Panc1 (cell line): ENCODE measurements at regions not wholly inside any gene's neighbourhood (a gene's known extent, or its start where the extent isn't known, plus 50 kb on each side); places are given as distances from the start of the nearest gene placed in this dataset.

Experiments used
- ATAC-seq: fragments of 200-7000 bp; cut with Tn5 transposase; 2 replicates; pipeline ENCODE4 v1.9.1; 2020; ENCODE audit warnings: mild to moderate bottlenecking, moderate library complexity
- BruUV-seq: library from RNA; stranded (reverse); fragments of 400-500 nt; replicated peaks from 2 replicates; lab custom pipeline; 2021; lab: Mats Ljungman, UMichigan
- CTCF ChIA-PET: fragments of 300-600 bp; sonication (Branson Sonifier 250); formaldehyde crosslinking; loops from one replicate; lab custom pipeline; 2022; ENCODE audit warnings: antibody characterized with exemption; lab: Charles Lee
- POLR2A ChIA-PET: fragments of 300-600 bp; sonication (Branson Sonifier 250); formaldehyde crosslinking; loops from one replicate; lab custom pipeline; 2022; ENCODE audit warnings: antibody characterized with exemption; lab: Charles Lee
- DNase-seq: peaks from one replicate; pipeline ENCODE4 v3.0.0-alpha.2; 2010; ENCODE audit warnings: low read depth, low spot score
- H3K27ac ChIP-seq: 2 replicates; pipeline ENCODE4 v1.5.1; 2011; ENCODE audit warnings: mild to moderate bottlenecking, low read length, inconsistent platforms
- H3K27me3 ChIP-seq: fragments of 200-500 bp; sonication (Bioruptor generic); 2 replicates; pipeline ENCODE4 v1.6.0; 2014; ENCODE audit warnings: low read length, inconsistent platforms; ENCODE audit not compliant: control insufficient read depth, insufficient read depth
- H3K36me3 ChIP-seq: fragments of 200-500 bp; sonication (Bioruptor generic); 2 replicates; pipeline ENCODE4 v1.5.1; 2014; ENCODE audit warnings: inconsistent platforms, mild to moderate bottlenecking, low read length, moderate library complexity; ENCODE audit not compliant: control insufficient read depth, insufficient read depth
- H3K4me1 ChIP-seq: 2 replicates; pipeline ENCODE4 v1.5.1; 2011; ENCODE audit warnings: inconsistent platforms, mild to moderate bottlenecking, low read length, moderate library complexity; ENCODE audit not compliant: control insufficient read depth, insufficient read depth
- H3K4me3 ChIP-seq, 2 experiments: 2 replicates each; pipeline ENCODE4 v1.5.1; 2011 to 2012; ENCODE audit warnings: low read depth in 2 of 2, low read length in 2 of 2, mild to moderate bottlenecking in 2 of 2, inconsistent platforms in 1 of 2, moderate library complexity in 1 of 2
- H3K9me3 ChIP-seq: fragments of 200-500 bp; sonication (Bioruptor generic); 2 replicates; pipeline ENCODE4 v1.5.1; 2014; ENCODE audit warnings: low read depth, mild to moderate bottlenecking, inconsistent platforms, low read length, moderate library complexity; ENCODE audit not compliant: control insufficient read depth, insufficient read depth
- POLR2AphosphoS5 ChIP-seq: IDR thresholded peaks from 2 replicates; pipeline ENCODE4 v1.6.1; 2012; ENCODE audit warnings: mild to moderate bottlenecking, low read depth, low read length, moderate library complexity
- SIN3A ChIP-seq: IDR thresholded peaks from 2 replicates; pipeline ENCODE4 v1.6.1; 2012; ENCODE audit warnings: low read depth, mild to moderate bottlenecking, low read length, moderate library complexity, borderline replicate concordance; ENCODE audit not compliant: insufficient read depth
- TCF7L2 ChIP-seq: IDR thresholded peaks from 2 replicates; pipeline ENCODE4 v1.6.1; 2011; ENCODE audit warnings: mild to moderate bottlenecking, low read depth, low read length, inconsistent platforms
- in situ Hi-C: cut with HindIII; loops from 2 replicates; pipeline ENCODE4 v1.10.0; 2016; ENCODE audit warnings: low sequenced_read_pairs, low pct_unique_long_range_greater_than_20kb
- intact Hi-C: fragments of 100-400 bp; cut with micrococcal nuclease; formaldehyde crosslinking; loops from one replicate; pipeline ENCODE4 v1.10.0; 2022; ENCODE audit not compliant: unreplicated experiment
- TF ChIP-seq, protein P1 (sequence below), 2 experiments: IDR thresholded peaks; 2 replicates each; pipeline ENCODE4 v1.6.1; 2011 to 2012; ENCODE audit warnings: low read depth in 2 of 2, control low read depth in 1 of 2, low read length in 1 of 2, mild to moderate bottlenecking in 1 of 2, moderate library complexity in 1 of 2; ENCODE audit not compliant: insufficient read depth in 1 of 2
- TF ChIP-seq, protein P2 (sequence below): fragments of 450-650 bp; IDR thresholded peaks from 2 replicates; pipeline ENCODE4 v1.5.1; 2017; ENCODE audit warnings: mild to moderate bottlenecking

DNA sequence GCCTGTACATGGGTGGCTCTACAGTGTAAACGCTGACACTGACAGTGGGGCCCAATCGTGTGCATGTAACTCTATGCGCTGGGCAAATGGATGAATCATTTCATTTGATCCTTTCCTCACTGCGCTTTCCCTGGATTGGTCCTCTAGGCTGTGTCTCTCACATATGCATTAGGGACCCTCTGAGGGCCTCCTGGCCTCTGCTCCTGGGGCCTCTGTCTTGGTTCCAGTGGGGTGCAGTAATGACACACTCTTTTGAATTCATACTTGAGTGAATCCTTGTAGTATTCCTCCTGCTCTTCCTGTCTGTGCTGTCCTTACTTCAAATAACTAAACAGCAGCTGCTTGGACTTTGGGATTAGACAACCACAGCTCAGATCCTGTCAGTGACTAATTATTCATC is 176.5 kb upstream of the ADO start:
- ChIA-PET CTCF (no interaction called here), POLR2A (no interaction called here)
- Histone ChIP-seq H3K27me3 (no peaks in the 10 kb centered on the region), H3K36me3 (no peaks in the 10 kb centered on the region), H3K27ac (no peak overlapping the region), H3K4me1 (no peaks in the 10 kb centered on the region), H3K4me3 (no peak overlapping the region), H3K9me3 (no peaks in the 10 kb centered on the region)
- ATAC-seq (no peak; the same call in 1 of the 2 replicates), DNase-seq (no peak)
- intact Hi-C loops (no loop called here), in situ Hi-C loops (no loop called here)
- BruUV-seq = no TSS peak
- TF ChIP-seq SIN3A = no peak
- TF ChIP-seq POLR2AphosphoS5 = no peak
- TF ChIP-seq TCF7L2 = no peak
- TF ChIP-seq, protein P1, sequence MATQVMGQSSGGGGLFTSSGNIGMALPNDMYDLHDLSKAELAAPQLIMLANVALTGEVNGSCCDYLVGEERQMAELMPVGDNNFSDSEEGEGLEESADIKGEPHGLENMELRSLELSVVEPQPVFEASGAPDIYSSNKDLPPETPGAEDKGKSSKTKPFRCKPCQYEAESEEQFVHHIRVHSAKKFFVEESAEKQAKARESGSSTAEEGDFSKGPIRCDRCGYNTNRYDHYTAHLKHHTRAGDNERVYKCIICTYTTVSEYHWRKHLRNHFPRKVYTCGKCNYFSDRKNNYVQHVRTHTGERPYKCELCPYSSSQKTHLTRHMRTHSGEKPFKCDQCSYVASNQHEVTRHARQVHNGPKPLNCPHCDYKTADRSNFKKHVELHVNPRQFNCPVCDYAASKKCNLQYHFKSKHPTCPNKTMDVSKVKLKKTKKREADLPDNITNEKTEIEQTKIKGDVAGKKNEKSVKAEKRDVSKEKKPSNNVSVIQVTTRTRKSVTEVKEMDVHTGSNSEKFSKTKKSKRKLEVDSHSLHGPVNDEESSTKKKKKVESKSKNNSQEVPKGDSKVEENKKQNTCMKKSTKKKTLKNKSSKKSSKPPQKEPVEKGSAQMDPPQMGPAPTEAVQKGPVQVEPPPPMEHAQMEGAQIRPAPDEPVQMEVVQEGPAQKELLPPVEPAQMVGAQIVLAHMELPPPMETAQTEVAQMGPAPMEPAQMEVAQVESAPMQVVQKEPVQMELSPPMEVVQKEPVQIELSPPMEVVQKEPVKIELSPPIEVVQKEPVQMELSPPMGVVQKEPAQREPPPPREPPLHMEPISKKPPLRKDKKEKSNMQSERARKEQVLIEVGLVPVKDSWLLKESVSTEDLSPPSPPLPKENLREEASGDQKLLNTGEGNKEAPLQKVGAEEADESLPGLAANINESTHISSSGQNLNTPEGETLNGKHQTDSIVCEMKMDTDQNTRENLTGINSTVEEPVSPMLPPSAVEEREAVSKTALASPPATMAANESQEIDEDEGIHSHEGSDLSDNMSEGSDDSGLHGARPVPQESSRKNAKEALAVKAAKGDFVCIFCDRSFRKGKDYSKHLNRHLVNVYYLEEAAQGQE (IDR thresholded peaks at IDR 0.05; ENCODE audit: insufficient read depth in 1 of 2, low read depth in 2 of 2, low read length in 1 of 2) = no peak
- TF ChIP-seq, protein P2, sequence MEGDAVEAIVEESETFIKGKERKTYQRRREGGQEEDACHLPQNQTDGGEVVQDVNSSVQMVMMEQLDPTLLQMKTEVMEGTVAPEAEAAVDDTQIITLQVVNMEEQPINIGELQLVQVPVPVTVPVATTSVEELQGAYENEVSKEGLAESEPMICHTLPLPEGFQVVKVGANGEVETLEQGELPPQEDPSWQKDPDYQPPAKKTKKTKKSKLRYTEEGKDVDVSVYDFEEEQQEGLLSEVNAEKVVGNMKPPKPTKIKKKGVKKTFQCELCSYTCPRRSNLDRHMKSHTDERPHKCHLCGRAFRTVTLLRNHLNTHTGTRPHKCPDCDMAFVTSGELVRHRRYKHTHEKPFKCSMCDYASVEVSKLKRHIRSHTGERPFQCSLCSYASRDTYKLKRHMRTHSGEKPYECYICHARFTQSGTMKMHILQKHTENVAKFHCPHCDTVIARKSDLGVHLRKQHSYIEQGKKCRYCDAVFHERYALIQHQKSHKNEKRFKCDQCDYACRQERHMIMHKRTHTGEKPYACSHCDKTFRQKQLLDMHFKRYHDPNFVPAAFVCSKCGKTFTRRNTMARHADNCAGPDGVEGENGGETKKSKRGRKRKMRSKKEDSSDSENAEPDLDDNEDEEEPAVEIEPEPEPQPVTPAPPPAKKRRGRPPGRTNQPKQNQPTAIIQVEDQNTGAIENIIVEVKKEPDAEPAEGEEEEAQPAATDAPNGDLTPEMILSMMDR = no peak

DNA sequence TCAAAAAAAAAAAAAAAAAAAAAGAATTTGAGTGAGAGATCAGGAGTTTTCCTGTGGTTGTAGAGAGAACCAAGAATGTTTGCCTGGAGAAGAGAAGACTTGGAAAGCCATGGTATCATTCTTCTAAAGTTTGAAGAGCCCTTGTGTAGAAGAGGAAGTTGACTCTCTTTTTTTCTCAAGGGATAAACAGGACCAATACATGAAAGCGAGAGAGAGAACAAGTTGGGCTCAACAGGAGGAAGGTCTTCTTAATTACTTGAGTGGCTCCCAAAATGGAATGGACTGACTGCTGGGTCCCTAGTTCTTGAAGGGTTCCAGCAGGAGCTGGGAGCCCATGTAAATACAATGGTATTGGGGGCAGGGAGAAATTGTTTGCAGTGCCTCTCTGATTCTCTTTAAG is 173.3 kb upstream of the ADO start:
- intact Hi-C loops = no loop called here
- ChIA-PET POLR2A (no interaction called here), CTCF (no interaction called here)
- in situ Hi-C loops = no loop called here
- Histone ChIP-seq H3K36me3 (no peaks in the 10 kb centered on the region), H3K27ac (no peak overlapping the region), H3K4me1 (no peaks in the 10 kb centered on the region), H3K9me3 (no peaks in the 10 kb centered on the region), H3K27me3 (no peaks in the 10 kb centered on the region), H3K4me3 (no peak overlapping the region)
- no peak for DNase-seq
- TF ChIP-seq TCF7L2 = no peak
- TF ChIP-seq, protein P2 = no peak
- TF ChIP-seq SIN3A = no peak
- TF ChIP-seq, protein P1 (IDR thresholded peaks at IDR 0.05; ENCODE audit: insufficient read depth in 1 of 2, low read depth in 2 of 2, low read length in 1 of 2) = no peak
- TF ChIP-seq POLR2AphosphoS5 = no peak
- no peak for ATAC-seq
- BruUV-seq = no TSS peak
